Erythroblast (primary cell): ENCODE measurements at regions not wholly inside any gene's neighbourhood (a gene's known extent, or its start where the extent isn't known, plus 50 kb on each side); places are given as distances from the start of the nearest gene placed in this dataset.

Experiments
- GATA1 ChIP-seq: IDR thresholded peaks from 2 replicates; pipeline ENCODE4 v1.6.1; 2011; ENCODE audit warnings: low read depth, mild to moderate bottlenecking, control low read depth, low read length, moderate library complexity
- POLR2A ChIP-seq: IDR thresholded peaks from 2 replicates; pipeline ENCODE4 v1.6.1; 2011; ENCODE audit warnings: mild to moderate bottlenecking, low read length

- no peak for TF ChIP-seq POLR2A
- no peak for TF ChIP-seq GATA1
These were observed 168.0 kb upstream of the PACRGL start for GRCh38 chr4:20532116-20532790.
